Activated CD4-positive, alpha-beta T cell treated with anti-CD3 and anti-CD28 coated beads, Interleukin-2, amount 50 U/mL, for 24 hours (primary cell): ENCODE measurements at regions not wholly inside any gene's neighbourhood (a gene's known extent, or its start where the extent isn't known, plus 50 kb on each side); places are given as distances from the start of the nearest gene placed in this dataset.

Source experiments
- DNase-seq, 2 donors: peaks; one replicate each; pipeline ENCODE4 v3.0.0-alpha.2; 2020; ENCODE audit warnings: low read depth in 1 of 2, low spot score in 1 of 2

DNA sequence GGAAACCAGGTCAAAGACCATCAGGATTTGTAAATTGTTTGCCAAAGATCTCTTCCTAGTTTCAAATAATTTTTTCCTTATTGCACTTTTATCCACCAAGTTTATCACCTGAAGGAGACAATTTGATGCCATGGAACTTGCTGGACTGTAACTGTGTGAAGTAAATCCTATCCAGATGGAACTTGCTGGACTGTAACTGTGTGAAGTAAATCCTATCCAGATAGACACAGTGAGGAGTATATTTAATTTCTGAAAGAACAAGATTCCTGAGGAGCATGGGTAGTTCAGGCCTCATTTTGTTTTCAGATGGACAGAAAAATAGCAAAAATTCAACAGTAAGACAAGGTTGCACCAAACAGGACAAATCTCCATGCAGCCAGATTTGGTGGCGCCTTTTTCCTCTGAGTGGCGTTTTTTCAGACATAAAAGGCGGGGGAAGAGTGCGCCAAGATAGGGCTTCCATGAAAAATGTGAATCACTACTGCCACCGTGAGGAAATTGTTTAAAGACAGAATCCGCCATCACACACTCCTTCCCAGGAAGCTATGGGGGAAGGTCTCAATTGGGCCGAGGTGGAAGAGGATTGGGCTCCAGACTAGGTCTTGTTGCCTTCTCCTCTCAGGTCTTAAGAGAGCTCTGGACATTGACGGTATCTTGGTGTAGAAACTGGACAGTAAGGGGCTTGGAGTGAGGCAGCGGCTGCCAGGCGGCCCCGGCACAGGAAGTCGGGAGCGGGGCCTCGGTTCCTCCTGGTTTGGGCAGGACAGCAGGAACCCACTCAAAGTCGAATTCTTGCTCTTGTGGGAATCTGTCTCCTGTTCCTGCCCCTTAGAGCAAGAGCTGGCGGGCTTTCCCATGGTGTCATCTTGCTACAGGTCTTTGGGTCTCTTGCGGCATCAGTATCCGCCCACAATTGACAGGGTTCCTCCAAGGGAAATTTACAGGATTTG, 234.7 kb downstream of the OR13H1 start:
- no peak for DNase-seq

- DNase-seq, result no peak
Measured at GRCh38 chrX:131779306-131779705, 235.4 kb downstream of the OR13H1 start.

DNA sequence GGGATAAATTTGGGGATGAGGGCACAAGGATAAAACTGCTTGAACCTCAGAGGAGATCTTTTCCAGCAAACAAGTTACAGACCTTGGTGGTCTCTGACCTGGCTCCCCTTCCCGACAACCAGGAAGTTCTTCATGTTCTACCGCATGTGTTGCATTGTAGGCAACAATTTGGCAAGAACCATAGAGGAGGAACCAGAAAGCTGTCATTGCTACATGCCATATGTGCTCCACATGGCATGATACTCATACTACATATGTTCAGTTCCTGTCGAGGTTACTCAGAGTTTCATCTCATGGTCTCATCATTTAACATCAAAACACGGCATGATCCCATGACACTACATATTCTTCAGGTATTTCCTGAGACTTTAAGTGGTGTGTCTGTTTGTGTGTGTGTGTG, 235.9 kb downstream of the OR13H1 start:
- DNase-seq, result no peak

- DNase-seq, result no peak
Measured at GRCh38 chrX:131782646-131783045, 238.8 kb downstream of the OR13H1 start.

GRCh38 chrX:131783555-131784308, 239.4 kb upstream of the STK26 start:
- DNase-seq, result no peak

GRCh38 chrX:131789664-131790063, 233.4 kb upstream of the STK26 start:
- DNase-seq, result no peak

- no peak for DNase-seq
Measured at GRCh38 chrX:131791608-131792355, 231.3 kb upstream of the STK26 start.

- DNase-seq, result no peak
Measured at GRCh38 chrX:131792356-131792749, 230.7 kb upstream of the STK26 start.

- no peak for DNase-seq
Measured at GRCh38 chrX:131792789-131793462, 230.2 kb upstream of the STK26 start.

DNA sequence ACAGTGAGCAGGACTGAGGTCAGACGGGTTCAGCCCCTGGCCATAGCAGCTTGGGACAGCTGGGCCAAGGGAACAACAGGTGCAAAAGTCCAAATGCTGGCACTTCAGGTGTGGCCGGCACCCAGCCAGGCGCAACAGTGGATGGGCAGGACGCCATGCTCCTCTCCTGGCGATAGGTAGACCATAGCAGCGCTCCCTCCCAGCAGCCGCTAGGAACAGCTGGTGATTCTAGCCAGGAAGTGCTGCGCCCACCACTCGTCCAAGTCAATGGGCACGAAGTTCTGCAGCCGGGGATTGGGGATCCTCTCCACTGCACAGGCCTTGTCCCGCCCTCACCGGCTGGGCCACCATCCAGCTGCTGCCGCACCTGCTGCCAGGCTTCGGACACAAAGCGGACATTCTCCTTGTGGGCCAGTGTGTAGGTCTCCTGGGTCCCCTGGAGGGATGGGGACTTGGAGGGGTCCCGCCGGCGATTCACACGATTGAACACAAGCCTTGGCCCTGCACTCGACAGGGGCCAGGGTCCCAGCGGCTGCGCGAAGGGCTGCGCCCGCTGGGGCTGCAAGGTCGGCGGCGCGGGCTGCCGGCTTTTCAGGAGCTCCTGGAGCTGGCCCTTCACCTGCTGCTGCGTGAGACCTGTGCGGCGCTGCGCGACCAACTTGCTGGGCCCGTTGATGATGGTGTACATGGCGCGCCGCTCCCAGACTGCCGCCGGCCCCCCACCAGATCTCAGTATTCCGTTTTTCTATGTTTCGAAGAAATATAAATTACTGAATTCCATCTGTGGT, 227.5 kb upstream of the STK26 start:
- DNase-seq, result no peak

GRCh38 chrX:131801066-131801465, 222.0 kb upstream of the STK26 start:
- DNase-seq, result no peak

- no peak for DNase-seq
Measured at GRCh38 chrX:131801911-131802310, 221.2 kb upstream of the STK26 start.

GRCh38 chrX:131802836-131803626, 220.1 kb upstream of the STK26 start:
- no peak for DNase-seq

DNA sequence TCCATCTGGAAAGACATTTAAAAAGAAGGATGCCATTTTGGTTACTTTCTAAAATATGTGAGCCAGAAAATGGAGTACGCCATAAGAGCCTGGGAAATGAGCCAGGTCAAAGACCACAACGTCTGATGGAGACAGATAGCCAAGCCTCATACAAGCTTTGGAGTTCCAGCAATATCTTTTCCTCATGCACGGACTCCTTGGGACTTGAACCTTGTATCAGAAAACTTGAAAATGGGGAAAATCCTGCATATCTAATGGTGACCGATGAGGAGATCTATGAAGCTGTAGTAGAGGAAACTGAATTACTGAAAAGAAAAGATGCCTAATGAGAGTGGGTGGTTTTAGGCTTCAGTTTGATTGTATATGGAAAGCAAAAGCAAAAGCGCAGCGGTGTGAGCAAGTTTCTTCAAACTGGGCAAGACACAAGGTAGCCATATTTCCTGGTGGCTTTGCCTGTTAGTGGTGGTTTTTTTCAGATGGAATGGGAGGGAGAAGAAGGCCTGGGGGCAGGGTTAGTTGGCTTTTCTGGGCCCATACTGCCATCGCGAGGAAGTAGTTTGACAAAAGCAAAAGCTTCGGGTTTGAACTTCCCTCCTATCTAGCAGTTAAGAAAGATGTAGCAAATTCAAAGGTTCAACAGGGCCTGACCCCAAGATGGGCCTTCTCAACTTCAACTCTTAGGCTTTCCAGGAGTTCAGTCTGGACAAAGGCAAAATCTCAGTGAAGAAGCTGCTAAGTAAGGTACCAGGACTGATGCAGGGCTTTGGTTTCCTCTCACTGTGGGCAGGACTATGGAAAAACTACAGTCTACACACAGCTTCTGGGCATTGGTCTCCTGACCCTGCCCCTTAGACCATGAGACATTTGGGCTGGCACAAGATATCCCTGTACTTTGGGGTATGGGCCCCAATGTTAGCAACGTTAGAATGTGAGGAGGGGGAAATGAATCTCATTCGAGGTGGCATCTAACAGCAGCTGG, 210.0 kb upstream of the STK26 start:
- DNase-seq, result peak; percentile 47 to 57

DNA sequence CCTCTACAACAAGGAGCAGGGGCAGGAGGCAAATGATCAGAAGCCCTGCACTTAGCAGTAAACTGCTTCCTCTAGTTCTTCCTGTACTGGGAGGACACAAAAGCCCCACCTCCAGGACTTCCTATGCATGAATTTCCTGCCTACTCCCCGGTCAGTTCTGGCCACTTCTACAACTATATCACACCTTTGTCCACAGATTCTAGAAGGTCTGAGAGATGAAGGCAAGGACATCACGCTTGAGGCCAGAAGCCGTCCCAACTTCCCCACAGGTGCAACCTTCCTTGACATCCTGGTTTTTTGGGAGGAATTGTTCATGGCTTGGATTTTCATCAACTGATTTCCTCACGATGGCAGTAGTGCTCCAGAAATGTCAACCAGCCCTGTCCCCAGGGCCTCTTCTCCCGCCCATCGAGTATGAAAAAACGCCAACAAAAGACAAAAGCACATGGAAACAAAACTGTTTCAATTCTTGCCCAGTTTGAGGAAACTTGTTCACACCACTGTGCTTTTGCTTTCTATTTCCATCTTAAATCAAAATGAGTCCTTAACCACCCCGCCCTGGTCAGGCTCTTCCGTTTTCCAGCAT, 206.5 kb upstream of the STK26 start:
- peak in 1 of 2 donors; percentile 63 for DNase-seq

GRCh38 chrX:131818297-131818936, 204.7 kb upstream of the STK26 start:
- DNase-seq, result no peak

GRCh38 chrX:131821945-131822622, 201.0 kb upstream of the STK26 start:
- no peak for DNase-seq
